ENCODE measurements at regions not wholly inside any gene's neighbourhood (a gene's known extent, or its start where the extent isn't known, plus 50 kb on each side); places are given as distances from the start of the nearest gene placed in this dataset.
"Not testable (repeated sequence)": the region's sequence is repeated elsewhere in the genome, so short reads cannot be mapped to it uniquely, and the experiment has no call there.

DNA sequence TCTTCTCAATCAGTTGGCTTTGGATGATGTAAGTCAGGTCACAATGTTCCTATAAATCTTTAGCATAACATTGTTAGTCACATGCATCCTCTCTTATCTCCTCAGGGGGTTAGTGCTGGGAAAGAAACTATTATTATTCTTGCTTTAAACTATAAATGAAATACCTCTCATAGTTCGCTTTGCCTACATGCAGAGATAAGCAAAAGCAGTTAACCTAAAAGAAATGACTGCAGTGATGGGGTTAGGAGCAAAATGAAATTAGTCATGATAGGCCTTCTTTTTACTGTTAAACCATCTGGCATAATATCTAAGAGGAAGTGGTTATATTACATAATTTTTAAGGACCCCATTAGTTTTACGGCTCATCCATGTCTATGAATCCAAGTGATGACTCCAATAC, 91.7 kb upstream of the IGSF10 start:
- no peak for DNase-seq

DNA sequence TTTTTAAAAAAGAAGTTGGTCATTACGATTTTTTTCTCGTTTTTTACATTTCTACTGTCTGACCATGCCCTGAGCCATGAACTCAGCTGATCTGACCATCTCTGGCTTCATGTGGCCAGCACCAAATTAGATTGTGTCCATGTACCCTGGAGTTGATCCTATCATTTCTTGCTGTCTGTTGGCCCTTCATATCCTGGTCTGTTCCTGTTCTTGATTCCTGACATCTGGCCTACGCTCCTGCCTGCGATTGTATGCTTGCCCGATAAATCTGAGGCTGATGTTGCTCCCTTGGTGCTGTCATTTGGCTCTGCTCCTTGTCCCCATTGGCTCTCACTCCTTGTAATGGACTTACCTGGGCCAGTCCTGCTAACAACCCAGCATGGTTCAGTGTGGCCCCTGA, 89.8 kb upstream of the IGSF10 start:
- DNase-seq, result no peak

DNA sequence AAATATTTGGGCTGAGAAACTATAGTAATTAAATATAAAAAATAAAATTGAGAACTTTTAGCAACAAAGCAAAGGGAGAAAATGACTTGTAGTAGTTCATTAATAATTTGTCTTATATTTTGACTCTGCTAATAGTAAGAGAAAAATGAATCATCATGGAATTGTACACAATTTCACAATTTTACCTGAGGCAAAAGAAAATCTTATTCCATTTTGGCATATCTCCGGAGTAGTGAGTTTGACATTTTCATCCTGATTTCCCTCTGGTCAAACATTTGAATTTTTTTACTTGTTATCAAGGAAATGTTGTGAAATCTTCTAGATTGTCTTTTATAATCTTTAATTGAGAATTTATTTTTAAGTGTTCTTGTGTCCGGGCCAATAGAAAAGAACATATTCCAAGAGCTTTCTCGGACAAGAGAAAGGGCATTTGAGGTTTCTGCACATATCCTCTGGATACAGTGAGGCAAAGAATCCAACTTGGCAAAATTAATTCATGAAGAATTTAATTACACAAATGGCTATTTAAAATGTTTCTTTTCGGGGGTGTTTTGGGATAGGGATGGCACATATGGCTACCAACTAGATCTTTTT, 89.3 kb upstream of the IGSF10 start:
- no peak for DNase-seq

DNA sequence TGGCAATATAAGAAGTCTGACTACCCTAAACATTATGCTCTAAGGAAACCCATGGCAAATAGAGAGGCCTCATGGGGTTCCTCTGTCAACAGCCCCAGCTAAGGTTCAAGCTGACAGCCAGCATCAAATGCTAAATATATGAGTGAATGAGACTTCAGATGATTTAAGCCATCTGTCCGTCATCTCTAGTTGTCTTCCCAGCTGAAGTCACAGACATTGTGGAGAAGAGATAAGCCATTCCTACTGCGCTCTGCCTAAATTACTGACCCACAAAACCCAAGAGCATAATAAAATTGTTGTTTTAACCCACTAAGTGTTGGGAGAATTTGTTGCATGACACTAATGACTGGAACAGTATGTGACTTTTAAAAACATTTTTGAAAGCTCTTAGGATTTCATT, 87.3 kb upstream of the IGSF10 start:
- no peak for DNase-seq

DNA sequence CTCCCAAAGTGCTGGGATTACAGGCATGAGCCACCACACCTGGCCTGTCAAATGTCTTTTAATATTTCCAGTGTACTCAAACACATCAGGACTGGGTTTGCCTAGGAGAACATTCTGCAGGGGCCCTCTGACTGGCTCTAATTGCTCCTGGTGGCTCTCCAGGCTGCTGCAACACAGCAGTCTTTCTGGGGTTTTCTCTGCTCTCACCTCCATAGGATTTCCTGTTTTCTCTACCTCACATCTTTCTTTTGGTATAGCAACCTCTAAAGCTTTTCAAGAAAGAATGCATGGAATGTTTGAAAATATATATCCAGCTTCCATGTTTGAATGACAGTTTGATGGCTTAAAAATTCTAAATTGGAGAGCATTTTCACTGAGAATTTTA, 83.3 kb upstream of the IGSF10 start:
- DNase-seq, result no peak

DNA sequence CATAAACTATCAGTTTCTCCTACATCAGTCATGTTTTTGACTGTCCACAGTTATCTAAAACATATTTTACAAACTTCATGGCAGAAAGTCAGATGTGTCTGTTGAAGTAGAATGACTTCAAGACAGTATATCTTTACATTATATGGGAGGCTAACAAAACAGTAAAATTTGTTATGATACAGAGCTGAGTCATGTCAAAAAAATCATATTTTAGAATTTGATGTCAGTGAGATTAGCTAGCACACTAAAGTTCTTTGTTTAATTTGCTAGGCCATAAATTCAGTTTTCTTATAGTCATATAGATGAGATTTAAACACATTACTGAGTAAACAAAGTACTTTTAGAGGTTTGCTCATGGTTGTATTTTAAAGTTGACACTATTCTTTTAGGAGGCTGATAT, 80.3 kb upstream of the IGSF10 start:
- DNase-seq, result no peak

DNA sequence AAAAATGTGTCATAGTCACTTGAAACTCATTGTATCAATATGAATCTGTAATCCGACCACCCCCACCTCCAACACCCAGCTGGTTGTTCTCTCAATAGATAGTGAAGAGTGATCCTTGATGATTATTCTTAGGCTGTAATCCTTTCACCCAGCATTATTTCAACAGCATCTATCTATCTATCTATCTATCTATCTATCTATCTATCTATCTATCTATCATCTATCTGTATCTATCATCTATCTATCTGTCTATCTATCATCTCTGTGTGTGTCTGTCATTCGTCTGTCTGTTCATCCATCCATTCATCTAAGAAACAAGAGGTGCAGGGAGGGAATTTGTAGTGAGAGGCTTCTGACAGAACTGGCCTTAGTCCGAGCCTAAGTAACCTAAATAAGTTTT, 78.7 kb upstream of the IGSF10 start:
- DNase-seq, result no peak

DNA sequence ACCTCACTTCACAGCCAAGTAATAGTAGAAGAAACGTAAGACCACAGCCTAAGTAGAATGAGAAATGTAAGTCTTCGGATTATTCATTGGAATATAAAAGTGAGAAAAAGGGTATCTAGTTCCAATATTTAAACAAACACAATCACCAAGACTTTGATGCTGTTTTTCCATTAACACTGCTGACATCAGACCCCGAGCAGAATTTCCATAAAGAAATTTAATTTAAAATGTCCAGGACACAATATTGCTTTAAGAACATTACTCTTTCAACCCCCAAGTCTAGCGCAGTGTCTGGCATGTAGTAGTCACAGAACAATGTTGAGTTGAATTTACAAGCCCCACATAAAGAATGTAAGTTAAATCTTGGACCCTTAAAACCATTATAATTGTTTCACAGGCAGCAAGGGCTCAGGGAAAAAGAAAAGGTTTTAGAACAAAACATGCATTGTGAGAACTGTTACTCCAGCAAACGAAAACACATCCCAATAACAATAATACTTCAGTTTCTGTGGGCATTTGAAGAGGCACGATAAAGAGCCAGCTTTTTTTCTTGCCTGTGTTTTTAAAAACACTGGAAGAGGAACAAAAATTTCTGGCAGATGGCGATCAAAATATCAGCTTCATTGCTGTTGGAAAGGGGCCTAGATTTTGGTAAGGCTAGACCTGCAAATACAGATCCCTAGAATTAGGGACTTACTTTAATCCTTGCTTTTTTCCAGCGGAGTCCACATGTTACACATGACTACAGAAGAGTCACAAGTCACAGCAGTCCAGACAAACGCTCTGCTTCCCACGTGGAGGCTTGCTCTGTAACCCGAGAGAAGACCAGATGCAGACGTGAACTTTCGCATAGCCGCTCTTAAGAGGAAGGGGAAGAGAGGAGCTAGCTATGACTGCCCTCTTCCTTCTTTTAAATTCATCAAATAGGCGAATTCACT, 77.9 kb upstream of the IGSF10 start:
- no peak for DNase-seq

DNA sequence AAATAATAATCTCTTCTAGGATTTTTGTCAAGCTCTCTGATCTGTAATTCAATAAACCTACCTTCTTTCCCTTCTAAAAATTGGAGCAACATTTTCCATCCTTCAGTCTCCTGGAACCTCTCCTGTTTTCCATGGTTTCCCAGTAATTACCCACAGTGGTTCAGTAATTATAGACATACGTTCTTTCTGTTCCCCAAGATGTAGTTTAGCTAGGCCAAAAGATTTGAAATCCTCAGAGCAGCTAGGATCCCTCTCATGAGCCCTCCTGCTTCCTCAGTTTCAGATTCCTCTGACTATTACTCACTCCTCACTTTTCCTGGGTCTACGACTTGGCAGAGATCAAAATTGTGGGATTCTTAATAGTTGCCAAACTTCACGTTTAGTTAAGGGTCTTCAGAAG, 76.9 kb upstream of the IGSF10 start:
- no peak for DNase-seq

DNA sequence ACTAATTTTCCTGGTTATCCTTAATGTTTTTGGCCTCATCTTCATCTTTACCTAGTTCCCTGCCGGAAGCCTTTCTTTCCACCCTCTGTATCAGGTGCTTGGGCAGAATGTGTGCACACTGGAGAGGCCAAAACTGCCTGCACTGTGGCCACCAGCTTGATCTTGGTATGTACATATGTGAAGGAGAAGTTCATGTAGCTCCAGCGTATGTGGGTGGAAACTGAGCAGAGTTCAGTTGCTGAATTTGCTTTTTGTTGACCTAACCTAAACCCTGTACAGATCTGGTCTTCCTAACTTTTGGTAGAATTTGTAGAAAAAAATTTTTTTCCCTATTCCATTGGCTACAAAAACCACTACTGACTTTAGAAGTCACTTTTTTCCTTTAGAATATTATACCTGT, 65.9 kb upstream of the IGSF10 start:
- DNase-seq, result no peak

DNA sequence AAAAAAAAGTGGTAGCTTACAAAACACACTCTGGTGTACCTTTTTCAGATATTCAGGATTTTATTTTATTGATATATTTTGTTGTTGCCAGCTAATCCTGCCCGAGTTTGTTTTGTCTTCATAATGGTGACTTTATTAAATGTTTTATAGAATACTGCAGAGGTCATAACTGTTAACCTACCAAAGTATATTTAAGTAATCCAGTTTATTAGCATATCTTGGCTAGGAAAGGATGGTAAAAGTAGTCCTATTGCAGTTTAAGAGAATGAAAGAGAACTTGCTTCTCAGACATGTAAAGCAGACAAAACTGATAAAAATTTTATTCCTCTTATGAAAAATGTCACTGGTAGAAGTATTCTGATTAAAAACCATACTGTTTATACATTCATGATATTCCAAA, 59.2 kb upstream of the IGSF10 start:
- DNase-seq, result no peak

DNA sequence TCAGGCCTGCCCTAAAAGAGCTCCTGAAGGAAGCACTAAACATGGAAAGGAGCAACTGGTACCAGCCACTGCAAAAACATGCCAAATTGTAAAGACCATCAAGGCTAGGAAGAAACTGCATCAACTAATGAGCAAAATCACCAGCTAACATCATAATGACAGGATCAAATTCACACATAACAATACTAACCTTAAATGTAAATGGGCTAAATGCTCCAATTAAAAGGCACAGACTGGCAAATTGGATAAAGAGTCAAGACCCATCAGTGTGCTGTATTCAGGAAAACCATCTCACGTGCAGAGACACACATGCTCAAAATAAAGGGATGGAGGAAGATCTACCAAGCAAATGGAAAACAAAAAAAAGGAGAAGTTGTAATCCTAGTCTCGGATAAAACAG, 50.6 kb upstream of the IGSF10 start:
- DNase-seq, result not testable (repeated sequence)

Measured in COR-L47 (cell line).